ENCODE measurements at regions not wholly inside any gene's neighbourhood (a gene's known extent, or its start where the extent isn't known, plus 50 kb on each side); places are given as distances from the start of the nearest gene placed in this dataset.

- in situ Hi-C loops (cut with HindIII; ENCODE audit: extremely low pct_ligation_motif_present, low pct_unique_long_range_greater_than_20kb), result no loop called here
- BruUV-seq (replicated peaks), result no TSS peak
- Histone ChIP-seq H3K27ac (ENCODE audit: extremely low read length, insufficient read depth, low read length) (no peak overlapping the region), H3K79me2 (ENCODE audit: insufficient read depth, low read length) (no peaks in the 10 kb centered on the region), H3K27me3 (ENCODE audit: control insufficient read depth in 1 of 2, insufficient read depth in 2 of 2, low read length in 2 of 2) (no peaks in the 10 kb centered on the region), H2AFZ (ENCODE audit: low read length) (no peak overlapping the region), H4K20me1 (ENCODE audit: insufficient read depth, low read length) (no peaks in the 10 kb centered on the region), H3K4me2 (ENCODE audit: low read depth, low read length) (no peak overlapping the region), H3K4me3 (replicated peaks in 1 of 3; ENCODE audit: insufficient read depth in 1 of 3, low read depth in 2 of 3, low read length in 3 of 3) (no peak overlapping the region), H3K4me1 (ENCODE audit: insufficient read depth, low read length) (no peaks in the 10 kb centered on the region), H3K9ac (ENCODE audit: insufficient read depth, low read depth, low read length) (no peak overlapping the region), H3K9me3 (ENCODE audit: low read length) (no peaks in the 10 kb centered on the region; the same call in 1 of the 2 replicates), H3K36me3 (replicated peaks in 1 of 2; ENCODE audit: control insufficient read depth in 1 of 2, insufficient read depth in 2 of 2, low read length in 2 of 2) (no peaks in the 10 kb centered on the region)
- ATAC-seq (no peak), DNase-seq (ENCODE audit: low spot score) (no peak), FAIRE-seq (no peak)
- ChIA-PET CTCF (ENCODE audit: low intra/inter-chr PET ratio, low total read pairs) (no interaction called here), POLR2A (no interaction called here)
- TF ChIP-seq ZNF552 (CRISPR knock-in tag; IDR thresholded peaks at IDR 0.05; ENCODE audit: borderline replicate concordance), result no peak
- TF ChIP-seq ZNF800 (CRISPR knock-in tag; IDR thresholded peaks at IDR 0.05), result no peak
- TF ChIP-seq, protein P1, sequence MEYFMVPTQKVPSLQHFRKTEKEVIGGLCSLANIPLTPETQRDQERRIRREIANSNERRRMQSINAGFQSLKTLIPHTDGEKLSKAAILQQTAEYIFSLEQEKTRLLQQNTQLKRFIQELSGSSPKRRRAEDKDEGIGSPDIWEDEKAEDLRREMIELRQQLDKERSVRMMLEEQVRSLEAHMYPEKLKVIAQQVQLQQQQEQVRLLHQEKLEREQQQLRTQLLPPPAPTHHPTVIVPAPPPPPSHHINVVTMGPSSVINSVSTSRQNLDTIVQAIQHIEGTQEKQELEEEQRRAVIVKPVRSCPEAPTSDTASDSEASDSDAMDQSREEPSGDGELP (IDR thresholded peaks at IDR 0.05; ENCODE audit: borderline replicate concordance, low read depth), result no peak
- no peak for TF ChIP-seq MYC (CRISPR knock-in tag; IDR thresholded peaks at IDR 0.05; ENCODE audit: borderline replicate concordance)
- no peak for TF ChIP-seq ZNF33A (CRISPR knock-in tag; IDR thresholded peaks at IDR 0.05; ENCODE audit: borderline replicate concordance)
- no peak for TF ChIP-seq STAG1 (CRISPR knock-in tag; IDR thresholded peaks at IDR 0.05)
- no peak for TF ChIP-seq BRCA1 (CRISPR knock-in tag; IDR thresholded peaks at IDR 0.05)
- no peak for TF ChIP-seq MXI1 (IDR thresholded peaks at IDR 0.05; ENCODE audit: borderline replicate concordance, low read depth, low read length)
- no peak for TF ChIP-seq ZFP36 (IDR thresholded peaks at IDR 0.05; ENCODE audit: borderline replicate concordance, low read depth, low read length, partially characterized antibody)
- no peak for TF ChIP-seq ZC3H4 (CRISPR knock-in tag; IDR thresholded peaks at IDR 0.05; ENCODE audit: borderline replicate concordance)
- WGBS (ENCODE audit: low lambda C conversion rate), result 88% methylated on average over 2 of the region's 2 CpGs
- intact Hi-C loops (cut with micrococcal nuclease; ENCODE audit: unreplicated experiment), result no loop called here
These were observed 186.2 kb upstream of the BCOR start for GRCh38 chrX:40283981-40284380.

All from HepG2 (cell line).